ENCODE measurements at regions not wholly inside any gene's neighbourhood (a gene's known extent, or its start where the extent isn't known, plus 50 kb on each side); places are given as distances from the start of the nearest gene placed in this dataset.
"Not testable (repeated sequence)": the region's sequence is repeated elsewhere in the genome, so short reads cannot be mapped to it uniquely, and the experiment has no call there.

DNA sequence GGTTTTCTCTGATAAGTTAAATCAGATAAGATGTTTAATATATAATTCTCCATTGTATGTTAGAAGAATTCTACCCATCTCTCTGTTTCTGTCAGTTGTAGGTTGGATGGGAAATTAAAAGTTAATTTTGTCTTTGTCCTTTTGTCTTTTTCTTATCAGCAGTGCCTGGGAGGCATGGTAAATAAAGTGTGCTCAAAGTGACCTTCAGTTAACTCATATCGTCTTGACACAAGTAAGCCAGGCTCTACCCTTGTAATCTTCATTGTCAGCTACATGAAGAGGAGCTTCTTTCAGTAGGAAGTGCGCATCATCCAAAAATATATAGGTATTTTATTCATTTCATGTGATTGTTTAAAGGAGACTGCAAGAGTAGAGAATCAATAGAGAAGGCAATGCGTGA is 138.9 kb upstream of the NRIP1 start:
- DNase-seq (ENCODE audit: low read depth) = no peak

DNA sequence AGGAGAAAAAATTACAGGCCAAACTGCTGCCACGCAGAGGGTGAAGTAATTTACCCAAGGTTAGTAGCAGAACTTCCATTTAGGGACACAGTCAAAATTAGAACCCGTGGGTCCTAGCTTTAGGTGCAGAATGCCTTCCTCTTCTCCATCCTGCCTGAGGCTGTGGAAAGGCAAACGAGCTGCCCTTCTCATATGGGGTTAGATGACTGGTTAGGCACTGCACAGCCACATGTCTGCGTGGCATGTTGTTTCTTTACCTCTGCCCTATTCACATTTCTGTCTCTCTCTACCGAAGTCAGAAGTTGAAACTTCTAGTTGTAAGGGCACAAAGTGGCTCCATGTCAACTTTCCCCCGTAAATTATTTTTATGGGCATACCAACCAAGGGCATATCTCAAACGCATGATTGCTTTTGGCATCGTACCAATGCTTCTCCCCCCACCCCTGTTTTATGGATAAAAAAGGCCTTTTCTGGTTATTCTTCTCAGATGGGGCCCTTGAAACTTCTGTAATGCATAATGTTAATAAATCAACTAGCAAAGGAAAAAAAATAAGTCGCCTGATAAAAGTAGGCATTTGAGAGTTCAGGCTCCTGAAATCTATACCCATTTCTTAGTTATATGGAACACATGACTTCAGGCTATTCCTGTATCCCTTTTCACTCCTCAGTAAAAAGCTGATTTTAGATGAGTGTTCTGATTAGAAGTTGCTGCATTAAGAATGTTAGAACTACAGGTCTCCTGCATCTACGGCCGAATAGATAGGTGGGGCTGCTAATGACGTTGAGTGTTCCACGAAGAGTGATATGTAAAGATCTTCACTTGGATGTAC is 139.6 kb upstream of the NRIP1 start:
- peak; percentile 20 for DNase-seq (ENCODE audit: low read depth)

DNA sequence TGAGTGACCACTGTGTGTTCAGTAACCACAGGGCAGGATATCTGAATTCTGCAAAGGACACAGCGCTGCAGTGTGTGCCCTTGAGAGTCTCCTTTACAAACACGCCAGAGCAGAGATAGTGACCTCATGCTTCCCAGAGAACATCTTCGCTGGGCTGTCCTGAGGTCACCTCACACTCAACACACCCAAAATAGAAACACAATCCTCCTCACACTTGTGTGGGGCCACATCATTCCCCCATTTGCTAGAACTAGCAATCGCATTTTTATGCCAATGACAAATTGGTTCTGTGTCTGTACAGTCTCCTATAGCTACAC is 140.1 kb upstream of the NRIP1 start:
- no peak for DNase-seq (ENCODE audit: low read depth)

GRCh38 chr21:15206514-15206913 is 141.7 kb upstream of the NRIP1 start:
- DNase-seq (ENCODE audit: low read depth) = no peak

DNA sequence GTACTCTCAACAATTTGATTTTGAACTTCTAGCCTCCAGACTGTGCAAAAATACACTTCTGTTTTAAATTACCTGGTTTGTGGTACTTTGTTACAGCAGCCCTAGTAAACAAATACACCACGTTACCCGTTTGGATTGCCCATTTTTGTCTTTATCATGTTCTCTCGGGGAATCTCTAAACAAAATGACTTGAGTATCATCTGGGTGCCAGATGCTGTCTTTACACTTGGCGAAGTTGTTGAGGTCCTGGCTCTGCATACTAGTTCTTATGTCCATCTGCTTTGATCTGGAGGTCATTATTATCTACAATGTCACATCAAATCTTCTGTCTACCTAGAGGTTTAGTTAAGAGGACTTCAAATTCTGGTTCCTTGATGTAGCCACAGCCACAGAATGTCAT is 142.4 kb upstream of the NRIP1 start:
- DNase-seq (ENCODE audit: low read depth) = no peak

GRCh38 chr21:15207635-15208370 is 143.0 kb upstream of the NRIP1 start:
- DNase-seq (ENCODE audit: low read depth) = no peak

DNA sequence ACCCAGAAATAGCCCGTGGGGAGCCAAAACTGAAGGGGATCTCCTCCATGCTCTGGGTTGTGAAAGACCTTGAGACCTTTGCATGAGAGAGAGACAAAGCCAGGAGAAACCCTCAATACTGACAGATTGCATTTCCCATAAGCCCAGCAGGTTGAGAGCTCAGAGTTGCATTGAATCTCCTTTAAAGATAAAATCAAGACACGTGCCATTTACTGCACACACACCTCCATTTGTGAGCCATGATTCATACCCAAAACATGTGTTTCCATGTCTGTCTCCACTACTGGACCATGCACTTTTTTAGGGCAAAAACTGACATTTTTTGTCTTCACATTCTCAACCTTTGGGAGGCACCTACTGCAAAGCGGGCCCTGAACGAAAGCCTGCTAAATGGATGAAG is 144.0 kb upstream of the NRIP1 start:
- DNase-seq (ENCODE audit: low read depth) = peak; percentile 21

DNA sequence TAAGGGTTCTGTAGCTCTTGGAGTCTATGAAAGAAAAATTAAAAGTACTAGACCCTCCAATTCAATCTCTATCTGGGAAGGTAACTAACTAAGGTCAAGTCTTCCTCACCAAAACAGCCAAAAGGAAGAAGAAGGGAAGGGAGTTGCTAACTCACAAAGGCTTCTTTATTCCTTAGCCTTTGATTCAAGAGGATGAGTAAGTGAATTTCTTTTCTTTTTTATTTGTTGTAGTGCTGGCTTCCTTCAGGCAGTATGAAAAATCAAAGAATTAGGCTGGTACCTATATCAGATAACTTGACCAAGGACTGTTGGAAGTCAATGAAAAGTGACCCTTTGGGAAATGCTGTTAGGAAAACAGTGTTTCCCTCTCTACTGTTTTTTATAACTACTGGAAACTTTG is 144.4 kb upstream of the NRIP1 start:
- no peak for DNase-seq (ENCODE audit: low read depth)

DNA sequence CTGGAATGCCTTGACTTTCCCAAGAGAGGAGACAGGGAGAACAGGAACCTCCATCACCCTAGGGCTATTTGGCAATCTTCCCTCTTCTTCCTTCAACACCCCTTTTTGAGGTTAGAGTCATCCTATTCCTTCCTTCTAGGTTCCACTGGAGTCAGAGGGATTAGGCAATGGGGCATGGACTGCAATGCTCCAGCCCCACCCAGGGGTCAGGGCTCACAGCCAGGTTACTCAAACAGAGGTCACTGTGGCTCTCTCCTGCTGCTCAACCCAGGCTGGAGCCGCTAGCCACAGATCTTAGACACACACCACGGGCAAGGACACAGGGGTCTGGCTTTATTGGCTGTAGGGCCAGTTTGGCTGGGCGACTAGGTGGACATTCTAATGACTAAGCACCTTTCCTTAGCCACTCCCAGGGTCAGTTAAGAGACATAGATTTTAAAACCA is 145.5 kb upstream of the NRIP1 start:
- DNase-seq (ENCODE audit: low read depth) = peak; percentile 80

DNA sequence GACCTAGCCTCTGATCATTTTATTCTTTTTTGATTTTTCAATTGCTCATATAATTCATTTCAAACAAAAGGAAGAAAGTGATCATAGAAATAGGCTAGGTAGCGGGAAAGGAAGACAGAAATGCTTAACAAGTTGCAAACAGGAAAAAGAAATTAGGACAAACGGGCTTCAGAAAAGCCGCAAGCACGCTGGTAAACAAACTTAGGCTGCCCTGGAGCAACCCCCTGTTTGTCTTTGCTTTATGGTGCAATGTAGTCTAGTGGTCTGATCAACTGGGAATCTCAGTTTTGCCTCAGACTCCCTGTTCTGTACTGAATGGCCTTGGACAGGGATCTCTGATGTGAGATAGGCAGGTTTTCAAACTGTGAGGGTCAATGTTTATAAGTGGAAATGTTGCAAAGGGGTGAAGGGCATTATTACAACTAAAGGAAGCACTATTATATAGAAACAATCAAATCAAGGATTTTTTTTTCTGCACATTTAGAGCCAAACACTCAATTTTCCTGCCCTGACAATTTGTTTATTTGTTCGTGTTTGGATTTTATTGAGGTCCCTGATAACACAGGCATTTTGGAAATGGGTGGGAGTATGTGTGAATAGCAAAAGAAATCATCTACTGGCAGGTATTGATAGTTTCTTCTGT is 146.8 kb upstream of the NRIP1 start:
- DNase-seq (ENCODE audit: low read depth) = peak; percentile 12

DNA sequence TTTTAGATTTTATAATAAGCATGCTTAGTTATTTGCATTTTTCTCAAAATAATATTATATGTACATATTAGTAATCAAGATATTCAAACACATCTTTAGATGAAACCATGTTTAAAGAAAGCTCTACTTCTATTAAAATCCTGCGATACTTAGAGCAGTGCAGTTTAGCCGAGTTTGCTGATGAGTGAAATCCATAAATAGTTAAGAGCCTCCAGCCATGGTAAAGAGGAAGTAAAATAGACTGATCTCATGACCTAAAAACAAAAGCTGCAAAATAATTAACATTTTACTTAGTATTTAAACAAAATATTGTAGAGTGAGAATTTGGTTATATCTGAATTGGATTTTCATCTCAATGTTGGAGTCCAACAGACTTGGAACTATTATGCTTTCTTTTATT is 147.4 kb upstream of the NRIP1 start:
- peak; percentile 10 for DNase-seq (ENCODE audit: low read depth)

DNA sequence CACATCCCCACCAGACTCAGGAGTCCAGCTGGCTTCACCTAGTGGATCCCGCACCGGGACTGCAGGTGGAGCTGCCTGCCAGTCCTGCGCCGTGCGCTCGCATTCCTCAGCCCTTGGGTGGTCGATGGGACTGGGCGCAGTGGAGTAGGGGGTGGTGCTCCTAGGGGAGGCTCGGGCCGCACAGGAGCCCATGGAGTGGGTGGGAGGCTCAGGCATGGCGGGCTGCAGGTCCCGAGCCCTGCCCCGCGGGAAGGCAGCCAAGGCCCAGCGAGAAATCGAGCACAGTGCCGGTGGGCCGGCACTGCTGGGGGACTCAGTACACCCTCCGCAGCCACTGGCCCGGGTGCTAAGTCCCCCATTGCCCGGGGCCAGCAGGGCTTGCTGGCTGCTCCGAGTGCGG is 153.7 kb upstream of the NRIP1 start:
- DNase-seq (ENCODE audit: low read depth) = not testable (repeated sequence)

DNA sequence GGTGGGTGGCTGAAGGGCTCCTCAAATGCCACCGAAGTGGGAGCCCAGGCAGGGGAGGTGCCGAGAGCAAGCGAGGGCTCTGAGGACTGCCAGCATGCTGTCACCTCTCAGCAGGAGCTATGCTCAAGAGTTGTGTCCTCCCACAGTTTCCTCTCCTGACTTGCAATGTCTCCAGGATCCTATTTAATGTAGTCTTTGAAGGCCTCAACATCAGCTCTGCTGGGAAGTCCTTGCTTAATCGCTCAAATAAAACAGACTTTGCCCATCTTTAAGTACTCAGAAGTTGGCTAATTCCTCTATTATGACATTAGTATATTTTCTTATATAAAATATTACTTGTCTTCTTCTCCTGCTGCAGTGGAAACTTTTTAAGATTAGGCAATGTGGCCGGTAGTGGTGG is 154.2 kb upstream of the NRIP1 start:
- no peak for DNase-seq (ENCODE audit: low read depth)

- peak; percentile 14 for DNase-seq (ENCODE audit: low read depth)
Observed at GRCh38 chr21:15219894-15220293, 155.1 kb upstream of the NRIP1 start.

GRCh38 chr21:15221799-15222386 is 157.1 kb upstream of the NRIP1 start:
- DNase-seq (ENCODE audit: low read depth) = peak; percentile 95

DNA sequence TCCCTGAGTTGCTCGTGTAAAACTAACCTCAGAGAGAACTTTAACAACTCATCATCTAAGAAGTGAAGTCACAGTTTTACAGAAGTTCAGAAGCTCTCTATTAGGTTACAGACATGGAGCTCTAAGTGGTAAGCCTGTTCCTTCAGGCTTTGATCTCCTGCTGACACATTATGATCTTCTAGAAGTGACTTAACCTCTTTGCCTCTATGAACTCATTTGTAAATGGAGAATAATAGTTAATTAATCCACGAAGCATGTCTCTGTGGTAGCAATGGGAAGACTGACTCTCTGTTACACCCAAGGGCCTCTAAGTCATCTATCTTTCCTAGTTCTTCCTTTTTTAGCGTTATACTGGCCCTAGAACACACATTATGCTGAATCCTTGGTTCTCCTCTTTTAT is 157.9 kb upstream of the NRIP1 start:
- DNase-seq (ENCODE audit: low read depth) = peak; percentile 93

DNA sequence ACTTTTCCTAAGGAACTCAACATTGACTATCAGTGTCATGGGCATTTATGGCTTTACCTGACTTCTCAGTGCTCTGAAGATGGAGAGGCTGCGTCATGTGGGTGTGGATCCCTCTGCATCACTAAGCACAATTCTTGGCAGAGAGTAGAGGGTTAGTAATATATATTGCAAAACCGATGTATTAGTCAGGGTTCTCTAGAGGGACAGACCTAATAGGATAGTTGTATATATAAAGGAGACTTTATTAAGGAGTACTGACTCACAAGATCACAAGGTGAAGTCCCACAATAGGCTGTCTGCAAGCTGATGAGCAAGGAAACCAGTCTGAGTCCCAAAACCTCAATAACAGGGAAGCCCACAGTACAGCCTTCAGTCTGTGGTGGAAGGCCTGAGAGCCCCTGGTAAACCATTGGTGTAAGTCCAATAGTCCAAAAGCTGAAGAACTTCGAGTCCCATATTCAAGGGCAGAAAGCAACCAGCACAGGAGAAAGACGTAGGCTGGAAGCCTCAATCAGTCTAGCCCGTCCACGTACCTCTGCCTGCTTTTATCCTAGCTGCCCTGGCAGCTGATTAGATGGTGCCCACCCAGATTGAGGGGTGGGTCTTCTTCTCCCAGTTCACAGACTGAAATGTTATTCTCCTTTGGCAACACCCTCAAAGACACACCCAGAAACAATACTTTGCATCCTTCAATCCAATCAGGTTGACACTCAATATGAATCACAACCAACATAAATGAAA is 159.7 kb upstream of the NRIP1 start:
- DNase-seq (ENCODE audit: low read depth) = peak; percentile 99

- no peak for DNase-seq (ENCODE audit: low read depth)
Observed at GRCh38 chr21:15227919-15228318, 163.1 kb upstream of the NRIP1 start.

- DNase-seq (ENCODE audit: low read depth) = no peak
Observed at GRCh38 chr21:15229390-15229789, 164.6 kb upstream of the NRIP1 start.

- DNase-seq (ENCODE audit: low read depth) = no peak
Observed at GRCh38 chr21:15233611-15234010, 168.8 kb upstream of the NRIP1 start.

GRCh38 chr21:15236111-15236510 is 171.3 kb upstream of the NRIP1 start:
- no peak for DNase-seq (ENCODE audit: low read depth)

DNA sequence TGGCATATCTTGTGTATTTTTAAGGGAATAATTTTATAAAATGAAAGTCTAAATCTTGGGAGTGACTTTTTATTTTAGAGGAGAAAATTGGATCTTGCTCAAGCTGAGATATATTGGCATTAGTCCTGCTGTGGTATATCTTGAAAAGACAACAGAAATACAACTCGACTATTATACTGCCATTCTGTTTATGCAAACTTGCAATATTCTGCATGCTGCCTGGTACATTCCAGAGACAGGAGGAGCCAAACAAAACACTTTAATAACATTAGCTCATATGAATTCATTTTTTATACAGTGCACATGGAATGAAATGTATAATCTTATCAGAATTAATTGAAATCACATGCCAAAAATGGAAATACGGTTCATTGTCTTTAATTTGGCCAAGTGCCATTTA is 176.0 kb upstream of the NRIP1 start:
- DNase-seq (ENCODE audit: low read depth) = no peak
